Transverse colon (tissue), 4 donors: ENCODE measurements at regions not wholly inside any gene's neighbourhood (a gene's known extent, or its start where the extent isn't known, plus 50 kb on each side); places are given as distances from the start of the nearest gene placed in this dataset.
"Not testable (repeated sequence)": the region's sequence is repeated elsewhere in the genome, so short reads cannot be mapped to it uniquely, and the experiment has no call there.

Source experiments
- DNase-seq: peaks from one replicate; pipeline ENCODE4 v3.0.0-alpha.2; 2019
- H3K27ac ChIP-seq, 4 donors: fragments of 200-600 bp; sonication (generic); 2 replicates each; pipeline ENCODE4 v1.5.1; 2016 to 2018; ENCODE audit warnings: inconsistent platforms in 4 of 4
- H3K27me3 ChIP-seq: fragments of 200-600 bp; sonication (generic); 2 replicates; pipeline ENCODE4 v1.5.1; 2017; ENCODE audit warnings: inconsistent platforms
- H3K36me3 ChIP-seq, 4 donors: fragments of 200-600 bp; sonication (generic); 2 replicates each; pipeline ENCODE4 v1.5.1; 2017 to 2019; ENCODE audit warnings: inconsistent platforms in 4 of 4
- H3K4me1 ChIP-seq, 4 donors: fragments of 200-600 bp; sonication (generic); 2 replicates each; pipeline ENCODE4 v1.5.1; 2017 to 2020; ENCODE audit warnings: inconsistent platforms in 4 of 4
- H3K4me3 ChIP-seq, 4 donors: fragments of 200-600 bp; sonication (generic); 1 replicate in 1 of 4; 2 replicates in 3 of 4; pipeline versions ENCODE4 v1.5.1 to v1.6.1; 2017 to 2019; ENCODE audit warnings: inconsistent platforms in 4 of 4
- H3K9me3 ChIP-seq, 2 donors: fragments of 200-600 bp; sonication (generic); 2 replicates each; pipeline ENCODE4 v1.5.1; 2017 to 2019; ENCODE audit warnings: inconsistent platforms in 2 of 2
- CTCF ChIP-seq, 5 experiments: fragments of 200-600 bp in 3 of 5; fragments of 450-650 bp in 2 of 5; sonication (generic) in 3 of 5; IDR thresholded peaks; 1 replicate in 2 of 5; 2 replicates in 3 of 5; pipeline ENCODE4 v1.5.1; 2016 to 2017; ENCODE audit warnings: antibody characterized with exemption in 5 of 5, inconsistent platforms in 3 of 5, mild to moderate bottlenecking in 2 of 5, moderate library complexity in 1 of 5
- EP300 ChIP-seq: sonication (generic); formaldehyde crosslinking; IDR thresholded peaks from one replicate; pipeline ENCODE4 v1.6.1; 2017; ENCODE audit warnings: antibody characterized with exemption, low read depth
- POLR2A ChIP-seq: fragments of 450-650 bp; IDR thresholded peaks from one replicate; pipeline ENCODE4 v1.6.1; 2016; ENCODE audit warnings: antibody characterized with exemption, mild to moderate bottlenecking, moderate library complexity
- POLR2AphosphoS5 ChIP-seq, 3 donors: sonication (generic); formaldehyde crosslinking; IDR thresholded peaks; one replicate each; pipeline ENCODE4 v1.6.1; 2016; ENCODE audit warnings: antibody characterized with exemption in 3 of 3
- WGBS, 2 donors: methylation state at CpG; one replicate each; pipeline ENCODE4 v1.1.5; 2018; ENCODE audit warnings: low coverage in 1 of 2; 5-methylcytosine and 5-hydroxymethylcytosine counted together
- in situ Hi-C, 4 donors: fragments of 200-750 bp; cut with MboI; loops; one replicate each; pipeline versions ENCODE4 v1.15.0 to v1.15.1; 2017; ENCODE audit warnings: low sequenced_read_pairs in 3 of 4, low pct_ligation_motif_present in 1 of 4, low pct_unique_long_range_greater_than_20kb in 1 of 4
- intact Hi-C: fragments of 100-400 bp; cut with DNase I; formaldehyde crosslinking; loops from one replicate; pipeline ENCODE4 v1.15.1; 2023; ENCODE audit warnings: low total_unique reads

GRCh38 chr6:144364208-144364720 is 79.1 kb downstream of the UTRN start:
- Histone ChIP-seq H3K4me3 (no peak overlapping the region), H3K4me1 (peaks cover 0 to 14% (median 4%) of the 10 kb centered on the region in 4 donors), H3K27ac (peak overlapping the region in 2 of 4 donors; percentile 5 to 46), H3K36me3 (no peaks in the 10 kb centered on the region), H3K9me3 (no peaks in the 10 kb centered on the region), H3K27me3 (no peaks in the 10 kb centered on the region)
- in situ Hi-C loops (no loop called here), intact Hi-C loops (no loop called here)
- TF ChIP-seq POLR2AphosphoS5 (IDR thresholded peaks at IDR 0.05) (no peak), CTCF (IDR thresholded peaks at IDR 0.05) (no peak), POLR2A (no peak), EP300 (no peak)
- 91 to 100% methylated on average over 5 to 7 of the region's 7 CpGs for WGBS, 2 donors
- DNase-seq, result no peak

GRCh38 chr6:144364782-144365181 is 79.6 kb downstream of the UTRN start:
- WGBS, 2 donors, result 77 to 85% methylated on average over 2 to 3 of the region's 3 CpGs

GRCh38 chr6:144365271-144365670 is 80.1 kb downstream of the UTRN start:
- Histone ChIP-seq H3K9me3 (no peaks in the 10 kb centered on the region), H3K4me1 (peaks cover 0 to 14% (median 4%) of the 10 kb centered on the region in 4 donors), H3K4me3 (no peak overlapping the region), H3K27ac (peak overlapping the region in 1 of 4 donors; percentile 46), H3K36me3 (no peaks in the 10 kb centered on the region), H3K27me3 (no peaks in the 10 kb centered on the region)
- intact Hi-C loops, result no loop called here
- no peak for DNase-seq
- 94 to 100% methylated on average over 1 of the region's 1 CpG for WGBS, 2 donors
- TF ChIP-seq CTCF (IDR thresholded peaks at IDR 0.05) (no peak), POLR2A (no peak), EP300 (no peak), POLR2AphosphoS5 (IDR thresholded peaks at IDR 0.05) (no peak)
- in situ Hi-C loops, result no loop called here

More at GRCh38 chr6:144364782-144365181, 79.6 kb downstream of the UTRN start:
- Histone ChIP-seq H3K36me3 (no peaks in the 10 kb centered on the region), H3K4me1 (peaks cover 0 to 14% (median 4%) of the 10 kb centered on the region in 4 donors), H3K27me3 (no peaks in the 10 kb centered on the region), H3K9me3 (no peaks in the 10 kb centered on the region), H3K27ac (peak overlapping the region in 2 of 4 donors; percentile 5 to 46), H3K4me3 (no peak overlapping the region)
- in situ Hi-C loops (no loop called here), intact Hi-C loops (no loop called here)
- no peak for DNase-seq
- TF ChIP-seq POLR2A (no peak), EP300 (no peak), CTCF (IDR thresholded peaks at IDR 0.05) (no peak), POLR2AphosphoS5 (IDR thresholded peaks at IDR 0.05) (no peak)

GRCh38 chr6:144369696-144370095 is 84.6 kb downstream of the UTRN start:
- H3K4me3 ChIP-seq, H3K36me3 ChIP-seq, H3K27me3 ChIP-seq, H3K27ac ChIP-seq, H3K4me1 ChIP-seq, DNase-seq, intact Hi-C loops, in situ Hi-C loops, H3K9me3 ChIP-seq: not testable (repeated sequence)
- WGBS, 2 donors, result 95 to 100% methylated on average over 1 of the region's 1 CpG

- no peaks in the 10 kb centered on the region for H3K27me3 ChIP-seq
- H3K27ac ChIP-seq, result no peak overlapping the region
- H3K4me1 ChIP-seq, result peaks cover 0 to 17% (median 6%) of the 10 kb centered on the region in 4 donors
- no peak for TF ChIP-seq POLR2A
- no peak for TF ChIP-seq POLR2AphosphoS5 (IDR thresholded peaks at IDR 0.05)
- no peak for TF ChIP-seq CTCF (IDR thresholded peaks at IDR 0.05)
- TF ChIP-seq EP300, result no peak
- H3K9me3 ChIP-seq, result no peaks in the 10 kb centered on the region
- H3K4me3 ChIP-seq, result no peak overlapping the region
- intact Hi-C loops (no loop called here), in situ Hi-C loops (no loop called here)
- H3K36me3 ChIP-seq, result no peaks in the 10 kb centered on the region
- WGBS, 2 donors, result 94 to 95% methylated on average over 1 to 2 of the region's 2 CpGs
- DNase-seq, result no peak
Observed at GRCh38 chr6:144372116-144372515, 87.0 kb downstream of the UTRN start.
